ENCODE measurements at regions not wholly inside any gene's neighbourhood (a gene's known extent, or its start where the extent isn't known, plus 50 kb on each side); places are given as distances from the start of the nearest gene placed in this dataset.

DNA sequence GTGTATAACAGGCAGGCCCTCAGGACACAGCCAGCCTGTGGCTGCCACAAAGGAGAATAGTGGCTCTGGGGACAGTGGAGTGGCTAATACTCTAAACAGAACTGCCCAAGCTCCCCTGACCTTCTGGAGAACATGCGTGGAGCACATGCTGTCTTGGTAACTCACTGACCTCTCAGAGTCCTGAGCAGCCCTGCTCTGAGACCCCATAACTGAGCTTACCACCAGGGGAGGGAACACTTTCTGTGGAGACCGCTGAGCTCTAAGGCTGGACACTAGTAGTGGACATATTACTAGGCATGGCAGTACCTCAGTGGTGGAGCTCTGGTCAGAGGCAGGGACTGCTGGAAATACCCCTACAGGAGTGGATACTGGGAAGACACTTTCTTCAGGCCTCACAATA is 60.2 kb upstream of the SPTLC1 start:
- intact Hi-C loops (cut with DNase I; ENCODE audit: low total_unique reads), result no loop called here
- H3K27ac ChIP-seq, result no peak overlapping the region
- TF ChIP-seq, protein P1, sequence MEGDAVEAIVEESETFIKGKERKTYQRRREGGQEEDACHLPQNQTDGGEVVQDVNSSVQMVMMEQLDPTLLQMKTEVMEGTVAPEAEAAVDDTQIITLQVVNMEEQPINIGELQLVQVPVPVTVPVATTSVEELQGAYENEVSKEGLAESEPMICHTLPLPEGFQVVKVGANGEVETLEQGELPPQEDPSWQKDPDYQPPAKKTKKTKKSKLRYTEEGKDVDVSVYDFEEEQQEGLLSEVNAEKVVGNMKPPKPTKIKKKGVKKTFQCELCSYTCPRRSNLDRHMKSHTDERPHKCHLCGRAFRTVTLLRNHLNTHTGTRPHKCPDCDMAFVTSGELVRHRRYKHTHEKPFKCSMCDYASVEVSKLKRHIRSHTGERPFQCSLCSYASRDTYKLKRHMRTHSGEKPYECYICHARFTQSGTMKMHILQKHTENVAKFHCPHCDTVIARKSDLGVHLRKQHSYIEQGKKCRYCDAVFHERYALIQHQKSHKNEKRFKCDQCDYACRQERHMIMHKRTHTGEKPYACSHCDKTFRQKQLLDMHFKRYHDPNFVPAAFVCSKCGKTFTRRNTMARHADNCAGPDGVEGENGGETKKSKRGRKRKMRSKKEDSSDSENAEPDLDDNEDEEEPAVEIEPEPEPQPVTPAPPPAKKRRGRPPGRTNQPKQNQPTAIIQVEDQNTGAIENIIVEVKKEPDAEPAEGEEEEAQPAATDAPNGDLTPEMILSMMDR (IDR thresholded peaks at IDR 0.05), result no peak
- TF ChIP-seq POLR2A (IDR thresholded peaks at IDR 0.05), result no peak
- no peaks in the 10 kb centered on the region for H3K4me1 ChIP-seq
- H3K36me3 ChIP-seq, result no peaks in the 10 kb centered on the region
- H3K4me3 ChIP-seq, result no peak overlapping the region
- DNase-seq, result no peak
- H3K9me3 ChIP-seq, result no peaks in the 10 kb centered on the region
- no peaks in the 10 kb centered on the region for H3K27me3 ChIP-seq

- DNase-seq, result no peak
- Histone ChIP-seq H3K4me1 (no peaks in the 10 kb centered on the region), H3K36me3 (no peaks in the 10 kb centered on the region), H3K27ac (no peak overlapping the region), H3K9me3 (no peaks in the 10 kb centered on the region), H3K4me3 (no peak overlapping the region), H3K27me3 (no peaks in the 10 kb centered on the region)
- TF ChIP-seq, protein P1 (IDR thresholded peaks at IDR 0.05), result no peak
- TF ChIP-seq POLR2A (IDR thresholded peaks at IDR 0.05), result no peak
- intact Hi-C loops (cut with DNase I; ENCODE audit: low total_unique reads), result no loop called here
Observed at GRCh38 chr9:92173318-92173717, 58.1 kb upstream of the SPTLC1 start.

- Histone ChIP-seq H3K9me3 (no peaks in the 10 kb centered on the region), H3K27me3 (no peaks in the 10 kb centered on the region), H3K4me1 (no peaks in the 10 kb centered on the region), H3K36me3 (no peaks in the 10 kb centered on the region), H3K27ac (no peak overlapping the region), H3K4me3 (no peak overlapping the region)
- DNase-seq, result no peak
- TF ChIP-seq POLR2A (IDR thresholded peaks at IDR 0.05), result no peak
- TF ChIP-seq, protein P1 (IDR thresholded peaks at IDR 0.05), result no peak
- intact Hi-C loops (cut with DNase I; ENCODE audit: low total_unique reads), result no loop called here
Observed at GRCh38 chr9:92171822-92172221, 56.6 kb upstream of the SPTLC1 start.

DNA sequence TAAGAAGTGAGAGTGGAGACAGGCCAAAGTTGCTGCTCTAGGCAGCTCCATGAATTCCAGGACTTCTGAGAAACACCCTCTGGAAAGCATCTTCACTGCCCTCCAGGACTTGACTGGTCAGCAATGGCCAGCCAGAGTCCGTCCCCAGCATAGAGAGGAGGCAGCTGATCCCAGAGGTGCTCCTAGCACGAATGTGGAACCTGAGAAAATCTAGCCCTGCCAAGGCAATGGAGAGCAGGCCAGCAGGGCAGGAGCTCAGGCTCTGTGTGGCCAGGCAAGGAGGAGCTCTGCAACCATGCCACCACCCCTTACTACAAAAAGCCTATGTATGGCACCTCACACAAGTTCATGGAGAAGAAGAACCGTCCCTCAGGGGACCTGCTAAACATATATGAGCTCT is 56.1 kb upstream of the SPTLC1 start:
- intact Hi-C loops (cut with DNase I; ENCODE audit: low total_unique reads), result no loop called here
- H3K9me3 ChIP-seq, result no peaks in the 10 kb centered on the region
- H3K36me3 ChIP-seq, result no peaks in the 10 kb centered on the region
- H3K4me3 ChIP-seq, result no peak overlapping the region
- TF ChIP-seq, protein P1 (IDR thresholded peaks at IDR 0.05), result no peak
- H3K27me3 ChIP-seq, result no peaks in the 10 kb centered on the region
- H3K4me1 ChIP-seq, result no peaks in the 10 kb centered on the region
- no peak for DNase-seq
- no peak overlapping the region for H3K27ac ChIP-seq

DNA sequence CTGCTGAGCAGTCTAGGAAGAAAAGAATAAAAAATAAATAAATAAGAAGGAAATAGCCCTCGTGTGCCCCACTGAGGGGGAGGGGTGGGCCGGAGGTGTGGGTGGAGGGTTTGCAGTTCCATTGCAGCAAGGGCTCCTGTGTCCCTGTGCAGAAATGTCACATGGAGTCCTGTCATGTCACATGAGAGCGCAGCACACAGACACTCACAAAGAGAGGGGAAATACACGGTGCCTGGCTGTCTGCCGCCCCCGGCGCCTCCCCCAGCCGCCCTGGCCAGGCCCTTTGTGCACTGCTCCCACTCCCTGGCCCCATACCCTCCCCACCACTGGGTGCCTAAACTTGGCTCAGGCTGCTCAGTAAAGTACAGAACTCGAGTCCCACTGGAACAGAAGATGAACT is 55.6 kb upstream of the SPTLC1 start:
- no peaks in the 10 kb centered on the region for H3K27me3 ChIP-seq
- no peak overlapping the region for H3K27ac ChIP-seq
- intact Hi-C loops (cut with DNase I; ENCODE audit: low total_unique reads), result no loop called here
- no peaks in the 10 kb centered on the region for H3K4me1 ChIP-seq
- TF ChIP-seq POLR2A (IDR thresholded peaks at IDR 0.05), result no peak
- TF ChIP-seq, protein P1 (IDR thresholded peaks at IDR 0.05), result no peak
- no peak for DNase-seq
- H3K36me3 ChIP-seq, result no peaks in the 10 kb centered on the region
- no peaks in the 10 kb centered on the region for H3K9me3 ChIP-seq
- H3K4me3 ChIP-seq, result no peak overlapping the region

All from uterus (tissue), 3 donors.